Astrocyte of the cerebellum (primary cell): ENCODE measurements at regions not wholly inside any gene's neighbourhood (a gene's known extent, or its start where the extent isn't known, plus 50 kb on each side); places are given as distances from the start of the nearest gene placed in this dataset.

Source experiments
- DNase-seq: peaks from one replicate; pipeline ENCODE4 v3.0.0-alpha.2; 2011; ENCODE audit warnings: low read depth
- H3K4me3 ChIP-seq: 2 replicates; pipeline ENCODE4 v1.5.1; 2011; ENCODE audit warnings: mild to moderate bottlenecking, low read depth, low read length, moderate library complexity
- CTCF ChIP-seq: IDR thresholded peaks from 2 replicates; pipeline ENCODE4 v1.5.1; 2012; ENCODE audit warnings: low read length, low read depth, moderate library complexity, mild to moderate bottlenecking; ENCODE audit errors: missing control alignments
- in situ Hi-C: cut with HindIII; loops from 2 replicates; pipeline ENCODE4 v1.10.0; 2017; ENCODE audit warnings: low sequenced_read_pairs

- H3K4me3 ChIP-seq, result no peak overlapping the region
- DNase-seq, result no peak
- in situ Hi-C loops, result no loop called here
- TF ChIP-seq CTCF, result no peak
These were observed 174.5 kb downstream of the OPA1 start for GRCh38 chr3:193767353-193768069.

- in situ Hi-C loops, result no loop called here
- no peak for DNase-seq
- H3K4me3 ChIP-seq, result no peak overlapping the region
These were observed 175.0 kb downstream of the OPA1 start for GRCh38 chr3:193768070-193768394.

GRCh38 chr3:193769437-193769836 lies 176.4 kb downstream of the OPA1 start:
- TF ChIP-seq CTCF, result no peak
- no peak for DNase-seq
- in situ Hi-C loops, result no loop called here
- H3K4me3 ChIP-seq, result no peak overlapping the region

More at GRCh38 chr3:193768070-193768394, 175.0 kb downstream of the OPA1 start:
- TF ChIP-seq CTCF, result no peak

- in situ Hi-C loops, result loop anchor here (5.0 to 10.0 kb wide), 2 partner anchors 56 to 531 kb away; no protein-coding TSS in a partner anchor
These were observed 178.1 kb downstream of the OPA1 start for GRCh38 chr3:193771011-193771652.

GRCh38 chr3:193771653-193772421 lies 178.8 kb downstream of the OPA1 start:
- in situ Hi-C loops, result loop anchor here (5.0 to 10.0 kb wide), 2 partner anchors 57 to 530 kb away; no protein-coding TSS in a partner anchor
- TF ChIP-seq CTCF, result no peak
- H3K4me3 ChIP-seq, result no peak overlapping the region
- no peak for DNase-seq

More at GRCh38 chr3:193771011-193771652, 178.1 kb downstream of the OPA1 start:
- H3K4me3 ChIP-seq, result no peak overlapping the region
- DNase-seq, result no peak
- no peak for TF ChIP-seq CTCF

- in situ Hi-C loops, result loop anchor here (5.0 to 10.0 kb wide), 2 partner anchors 58 to 530 kb away; no protein-coding TSS in a partner anchor
- no peak for DNase-seq
- no peak overlapping the region for H3K4me3 ChIP-seq
- no peak for TF ChIP-seq CTCF
These were observed 179.4 kb downstream of the OPA1 start for GRCh38 chr3:193772422-193772763.
